Thoracic aorta (tissue), 2 donors: ENCODE measurements at regions not wholly inside any gene's neighbourhood (a gene's known extent, or its start where the extent isn't known, plus 50 kb on each side); places are given as distances from the start of the nearest gene placed in this dataset.

Experiments
- ATAC-seq: fragments of 150-250 bp; one replicate; pipeline ENCODE4 v1.8.0; 2017; ENCODE audit warnings: low read depth; ENCODE audit not compliant: insufficient number of reproducible peaks, low FRiP score
- DNase-seq: peaks from one replicate; pipeline ENCODE4 v3.0.0-alpha.2; 2020; ENCODE audit warnings: low spot score
- H3K27ac ChIP-seq, 2 donors: fragments of 200-600 bp; sonication (generic); 1 replicate in 1 of 2; 2 replicates in 1 of 2; pipeline ENCODE4 v1.5.1; 2016; ENCODE audit warnings: mild to moderate bottlenecking in 2 of 2, moderate library complexity in 2 of 2
- H3K27me3 ChIP-seq: fragments of 200-600 bp; sonication (generic); replicated peaks from 2 replicates; pipeline ENCODE4 v1.6.0; 2016; ENCODE audit warnings: mild to moderate bottlenecking; ENCODE audit not compliant: insufficient read depth
- H3K36me3 ChIP-seq: fragments of 200-600 bp; sonication (generic); one replicate; pipeline ENCODE4 v1.5.1; 2016
- H3K4me1 ChIP-seq, 2 donors: fragments of 200-600 bp; sonication (generic); 1 replicate in 1 of 2; 2 replicates in 1 of 2; pipeline versions ENCODE4 v1.5.1 to v1.6.0; 2016; ENCODE audit warnings: low read depth in 2 of 2, mild to moderate bottlenecking in 1 of 2; ENCODE audit not compliant: control insufficient read depth in 1 of 2
- H3K4me3 ChIP-seq: fragments of 200-600 bp; sonication (generic); 2 replicates; pipeline ENCODE4 v1.5.1; 2016; ENCODE audit warnings: mild to moderate bottlenecking
- H3K9me3 ChIP-seq: fragments of 200-600 bp; sonication (generic); 2 replicates; pipeline ENCODE4 v1.5.1; 2016
- TF ChIP-seq, protein P1 (sequence below): fragments of 200-600 bp; sonication (generic); IDR thresholded peaks from one replicate; pipeline ENCODE4 v1.5.1; 2019; ENCODE audit warnings: antibody characterized with exemption

- TF ChIP-seq, protein P1, sequence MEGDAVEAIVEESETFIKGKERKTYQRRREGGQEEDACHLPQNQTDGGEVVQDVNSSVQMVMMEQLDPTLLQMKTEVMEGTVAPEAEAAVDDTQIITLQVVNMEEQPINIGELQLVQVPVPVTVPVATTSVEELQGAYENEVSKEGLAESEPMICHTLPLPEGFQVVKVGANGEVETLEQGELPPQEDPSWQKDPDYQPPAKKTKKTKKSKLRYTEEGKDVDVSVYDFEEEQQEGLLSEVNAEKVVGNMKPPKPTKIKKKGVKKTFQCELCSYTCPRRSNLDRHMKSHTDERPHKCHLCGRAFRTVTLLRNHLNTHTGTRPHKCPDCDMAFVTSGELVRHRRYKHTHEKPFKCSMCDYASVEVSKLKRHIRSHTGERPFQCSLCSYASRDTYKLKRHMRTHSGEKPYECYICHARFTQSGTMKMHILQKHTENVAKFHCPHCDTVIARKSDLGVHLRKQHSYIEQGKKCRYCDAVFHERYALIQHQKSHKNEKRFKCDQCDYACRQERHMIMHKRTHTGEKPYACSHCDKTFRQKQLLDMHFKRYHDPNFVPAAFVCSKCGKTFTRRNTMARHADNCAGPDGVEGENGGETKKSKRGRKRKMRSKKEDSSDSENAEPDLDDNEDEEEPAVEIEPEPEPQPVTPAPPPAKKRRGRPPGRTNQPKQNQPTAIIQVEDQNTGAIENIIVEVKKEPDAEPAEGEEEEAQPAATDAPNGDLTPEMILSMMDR, result no peak
- ATAC-seq (no peak), DNase-seq (no peak)
- Histone ChIP-seq H3K36me3 (no peaks in the 10 kb centered on the region), H3K27ac (no peak overlapping the region), H3K9me3 (no peaks in the 10 kb centered on the region), H3K27me3 (no peaks in the 10 kb centered on the region), H3K4me3 (no peak overlapping the region), H3K4me1 (peaks cover 0 to 6% of the 10 kb centered on the region in 2 donors)
Measured at GRCh38 chr22:27616033-27616432, 185.5 kb downstream of the MN1 start.

DNA sequence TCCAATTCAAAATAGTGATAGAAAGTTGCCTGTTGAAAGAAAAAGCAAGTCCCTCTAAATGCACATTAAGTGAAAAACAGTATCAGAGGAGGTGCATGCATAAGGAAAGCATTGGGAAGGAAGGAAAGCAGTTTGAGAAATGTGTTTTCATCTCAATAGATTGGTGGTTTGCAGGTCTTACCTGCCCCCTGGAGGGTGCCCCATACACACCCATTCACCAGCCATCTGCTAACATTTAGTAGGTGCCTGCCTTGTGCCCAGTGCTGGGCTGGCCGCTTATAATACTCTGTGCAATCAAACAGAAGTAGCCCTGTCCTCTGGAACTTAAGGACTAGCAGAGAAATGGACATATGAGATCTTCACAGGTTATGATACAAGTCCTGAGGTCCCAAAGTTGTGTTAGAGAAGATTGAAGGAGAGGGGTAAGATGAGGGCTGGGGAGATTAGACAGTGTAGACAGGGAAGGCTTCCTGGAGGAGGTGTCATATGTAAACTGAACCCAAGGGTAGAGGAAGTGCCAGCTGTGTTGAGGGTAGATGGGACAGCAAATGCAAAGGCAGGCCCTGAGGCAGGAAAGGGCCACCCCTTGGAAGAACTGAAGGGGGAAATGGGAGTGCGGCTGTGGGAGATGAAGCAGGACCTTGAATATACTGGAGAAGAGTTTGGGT is 184.2 kb downstream of the MN1 start:
- TF ChIP-seq, protein P1, result no peak
- Histone ChIP-seq H3K9me3 (no peaks in the 10 kb centered on the region), H3K36me3 (no peaks in the 10 kb centered on the region), H3K27me3 (no peaks in the 10 kb centered on the region), H3K27ac (no peak overlapping the region), H3K4me1 (peaks cover 0 to 6% of the 10 kb centered on the region in 2 donors), H3K4me3 (no peak overlapping the region)
- no peak for ATAC-seq
- DNase-seq, result no peak

DNA sequence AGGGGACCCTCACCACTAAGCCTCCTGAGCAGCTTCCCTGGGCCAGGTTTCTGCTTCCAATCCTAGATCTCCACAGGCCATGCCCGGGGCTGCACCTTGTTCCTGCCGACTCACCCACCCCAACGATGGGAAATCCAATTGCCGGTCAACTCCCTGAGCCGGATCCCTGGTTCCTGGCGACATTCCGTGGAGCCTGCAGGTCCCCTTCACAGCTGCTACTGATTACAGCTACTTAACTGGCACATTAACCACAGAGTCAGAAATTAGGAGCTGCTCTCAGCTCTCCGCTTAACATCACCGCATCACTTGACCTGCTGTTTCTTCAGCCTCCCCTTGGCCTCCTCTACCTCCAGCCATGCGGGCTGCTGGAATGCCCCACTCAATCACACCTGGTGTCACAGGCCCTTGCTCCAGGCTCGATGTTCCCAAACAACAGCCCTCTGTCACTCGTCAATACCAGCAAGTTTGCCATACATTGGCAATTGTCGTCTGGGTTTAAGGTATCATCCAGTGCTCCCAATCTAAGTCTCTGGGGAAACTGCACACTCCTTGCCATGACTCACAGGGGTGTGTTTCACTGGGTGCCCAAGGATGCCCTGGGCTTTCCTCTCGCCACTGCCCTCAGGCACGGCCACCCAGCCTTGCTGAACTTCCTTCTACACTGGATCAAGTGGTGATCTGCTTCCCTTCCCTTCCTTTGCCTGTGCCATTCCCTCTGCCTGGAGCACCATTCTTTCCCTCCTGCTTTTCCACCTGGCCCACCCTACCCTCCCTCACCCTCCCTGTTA is 181.0 kb downstream of the MN1 start:
- ATAC-seq (no peak), DNase-seq (no peak)
- no peaks in the 10 kb centered on the region for H3K4me1 ChIP-seq
- H3K27me3 ChIP-seq, result no peaks in the 10 kb centered on the region
- no peaks in the 10 kb centered on the region for H3K9me3 ChIP-seq
- TF ChIP-seq, protein P1, result no peak
- H3K27ac ChIP-seq, result no peak overlapping the region
- no peak overlapping the region for H3K4me3 ChIP-seq
- no peaks in the 10 kb centered on the region for H3K36me3 ChIP-seq

DNA sequence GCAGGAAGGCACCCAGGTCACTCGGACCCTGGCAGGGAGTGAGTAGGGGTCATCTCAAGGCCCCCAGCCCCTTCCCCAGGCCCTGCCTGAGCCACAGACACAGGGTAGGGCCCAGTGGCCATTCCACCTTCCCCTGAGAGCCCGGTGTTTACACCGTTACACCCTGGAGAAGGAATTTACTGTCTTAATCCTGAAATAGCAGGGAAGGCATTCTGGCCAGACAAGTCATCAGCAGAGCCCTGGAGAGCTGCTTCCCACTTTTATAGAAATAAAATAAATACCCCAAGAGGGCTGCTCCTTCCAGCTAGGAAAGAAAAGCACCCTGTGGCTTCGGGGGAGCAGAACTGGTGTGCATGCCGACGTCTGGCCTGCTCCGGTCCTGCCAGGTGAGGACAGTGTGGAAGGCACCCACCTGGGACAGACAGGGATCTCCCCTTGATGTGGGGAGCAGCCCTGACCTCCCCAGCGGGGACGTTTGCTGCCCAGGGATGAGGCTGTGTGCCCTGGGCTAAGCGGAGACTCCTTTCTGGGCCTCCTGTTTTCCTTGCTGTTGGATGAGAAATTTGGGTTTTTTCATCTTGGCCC is 180.0 kb downstream of the MN1 start:
- DNase-seq, result no peak
- no peak overlapping the region for H3K27ac ChIP-seq
- no peaks in the 10 kb centered on the region for H3K9me3 ChIP-seq
- no peaks in the 10 kb centered on the region for H3K4me1 ChIP-seq
- H3K4me3 ChIP-seq, result no peak overlapping the region
- no peaks in the 10 kb centered on the region for H3K36me3 ChIP-seq
- no peaks in the 10 kb centered on the region for H3K27me3 ChIP-seq
- no peak for ATAC-seq
- TF ChIP-seq, protein P1, result no peak

DNA sequence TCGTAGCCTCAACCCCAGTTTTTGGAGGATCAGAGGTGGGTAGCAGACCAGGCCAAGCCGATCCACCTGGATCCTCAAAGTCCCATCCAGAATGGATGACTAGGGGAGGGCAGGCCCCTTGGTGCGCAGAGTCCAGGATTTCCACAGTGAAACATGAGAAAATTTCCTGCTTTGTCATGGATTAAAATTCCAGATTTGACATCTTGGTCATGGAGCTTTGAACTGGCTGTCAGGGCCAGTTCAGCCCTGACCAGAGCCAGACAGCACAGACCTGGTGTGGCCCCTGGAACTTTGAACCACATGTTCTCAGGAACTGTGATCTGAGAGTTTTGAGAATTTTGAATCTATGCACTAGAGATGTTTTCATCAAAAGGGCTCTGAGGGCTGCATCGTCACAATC is 177.5 kb downstream of the MN1 start:
- H3K4me3 ChIP-seq, result no peak overlapping the region
- DNase-seq, result no peak
- H3K36me3 ChIP-seq, result no peaks in the 10 kb centered on the region
- ATAC-seq, result no peak
- no peak overlapping the region for H3K27ac ChIP-seq
- H3K27me3 ChIP-seq, result no peaks in the 10 kb centered on the region
- H3K9me3 ChIP-seq, result no peaks in the 10 kb centered on the region
- TF ChIP-seq, protein P1, result no peak
- no peaks in the 10 kb centered on the region for H3K4me1 ChIP-seq
